OCI-LY3 (cell line): ENCODE measurements at regions not wholly inside any gene's neighbourhood (a gene's known extent, or its start where the extent isn't known, plus 50 kb on each side); places are given as distances from the start of the nearest gene placed in this dataset.
"Not testable (repeated sequence)": the region's sequence is repeated elsewhere in the genome, so short reads cannot be mapped to it uniquely, and the experiment has no call there.

Experiments
- H2AFZ ChIP-seq: fragments of 200-600, 300-600 bp; shearing (Covaris generic); 2 replicates; pipeline ENCODE4 v1.6.0; 2014; ENCODE audit warnings: antibody characterized with exemption, low read depth, low read length
- H3K27ac ChIP-seq: fragments of 200-600, 300-600 bp; sonication (generic); 2 replicates; pipeline ENCODE4 v1.5.1; 2014; ENCODE audit warnings: mild to moderate bottlenecking, low read length, moderate library complexity, mixed read lengths
- H3K27me3 ChIP-seq: fragments of 200-600, 300-600 bp; sonication (generic); 2 replicates; pipeline ENCODE4 v1.6.1; 2014; ENCODE audit warnings: low read depth, low read length, mixed read lengths
- H3K36me3 ChIP-seq: fragments of 200-600, 300-600 bp; sonication (generic); replicated peaks from 2 replicates; pipeline ENCODE3; 2014; ENCODE audit warnings: low read depth, low read length, mixed read lengths
- H3K4me1 ChIP-seq: fragments of 300-600, 200-600 bp; sonication (generic); 2 replicates; pipeline ENCODE4 v1.6.1; 2014; ENCODE audit warnings: low read length, mixed read lengths
- H3K4me2 ChIP-seq: fragments of 200-600, 300-600 bp; sonication (generic); 2 replicates; pipeline ENCODE4 v1.6.1; 2014; ENCODE audit warnings: low read length, mixed read lengths
- H3K4me3 ChIP-seq: fragments of 300-600, 200-600 bp; sonication (generic); 2 replicates; pipeline ENCODE4 v1.5.1; 2014; ENCODE audit warnings: antibody characterized with exemption, mild to moderate bottlenecking, low read length, moderate library complexity
- H3K79me2 ChIP-seq: fragments of 300-600, 200-600 bp; shearing (Covaris generic); 2 replicates; pipeline ENCODE4 v1.6.1; 2014; ENCODE audit warnings: mild to moderate bottlenecking, low read length, mixed read lengths
- H3K9ac ChIP-seq: fragments of 300-600, 200-600 bp; shearing (Covaris generic); 2 replicates; pipeline ENCODE4 v1.6.0; 2014; ENCODE audit warnings: mild to moderate bottlenecking, low read length, moderate library complexity
- H3K9me3 ChIP-seq: fragments of 200-600, 300-600 bp; shearing (Covaris generic); 2 replicates; pipeline ENCODE4 v1.6.1; 2014; ENCODE audit warnings: low read length, mixed read lengths; ENCODE audit not compliant: insufficient read depth
- H4K20me1 ChIP-seq: fragments of 200-600, 300-600 bp; sonication (generic); 2 replicates; pipeline ENCODE4 v1.6.1; 2016; ENCODE audit warnings: low read length, mixed read lengths; ENCODE audit not compliant: insufficient read depth
- CTCF ChIP-seq: fragments of 200-600, 300-600 bp; sonication (generic); IDR thresholded peaks from 2 replicates; pipeline ENCODE4 v1.5.1; 2014; ENCODE audit warnings: antibody characterized with exemption, low read length, low read depth
- EZH2phosphoT487 ChIP-seq: fragments of 200-600 bp; shearing (Covaris generic); IDR thresholded peaks from 2 replicates; pipeline ENCODE4 v1.6.1; 2018; ENCODE audit warnings: antibody characterized with exemption, mixed run types, low read depth

- H2AFZ ChIP-seq = no peak overlapping the region
- H4K20me1 ChIP-seq = no peaks in the 10 kb centered on the region
- H3K27ac ChIP-seq = no peak overlapping the region
- no peak overlapping the region for H3K4me2 ChIP-seq
- no peaks in the 10 kb centered on the region for H3K36me3 ChIP-seq
- no peaks in the 10 kb centered on the region for H3K9me3 ChIP-seq
- peak; percentile 44; the same call in 1 of the 2 replicates for TF ChIP-seq CTCF
- no peak for TF ChIP-seq EZH2phosphoT487
- H3K4me1 ChIP-seq = peaks cover 37% of the 10 kb centered on the region
- H3K79me2 ChIP-seq = no peaks in the 10 kb centered on the region
- no peaks in the 10 kb centered on the region for H3K27me3 ChIP-seq
- no peak overlapping the region for H3K4me3 ChIP-seq
- H3K9ac ChIP-seq = no peak overlapping the region
Observed at GRCh38 chr3:181935915-181936314, 224.2 kb downstream of the SOX2 start.

GRCh38 chr3:181936774-181937173 lies 225.0 kb downstream of the SOX2 start:
- peaks cover 29% of the 10 kb centered on the region for H3K4me1 ChIP-seq
- H3K27me3 ChIP-seq = no peaks in the 10 kb centered on the region
- TF ChIP-seq EZH2phosphoT487 (no peak), CTCF (no peak)
- no peaks in the 10 kb centered on the region for H4K20me1 ChIP-seq
- no peaks in the 10 kb centered on the region for H3K9me3 ChIP-seq
- H3K36me3 ChIP-seq = no peaks in the 10 kb centered on the region
- H2AFZ ChIP-seq = no peak overlapping the region
- H3K4me3 ChIP-seq = no peak overlapping the region
- H3K9ac ChIP-seq = no peak overlapping the region
- no peak overlapping the region for H3K27ac ChIP-seq
- no peaks in the 10 kb centered on the region for H3K79me2 ChIP-seq
- H3K4me2 ChIP-seq = no peak overlapping the region

GRCh38 chr3:181938580-181938979 lies 226.9 kb downstream of the SOX2 start:
- not testable (repeated sequence) for H3K9me3 ChIP-seq, H3K79me2 ChIP-seq, H3K4me3 ChIP-seq, H3K36me3 ChIP-seq, H3K27ac ChIP-seq, H4K20me1 ChIP-seq, H3K27me3 ChIP-seq, H3K9ac ChIP-seq, H2AFZ ChIP-seq, H3K4me2 ChIP-seq
- H3K4me1 ChIP-seq = peaks cover 24% of the 10 kb centered on the region

GRCh38 chr3:181940703-181941102 lies 229.0 kb downstream of the SOX2 start:
- peaks cover 9% of the 10 kb centered on the region; the same call in 1 of the 2 replicates for H3K4me1 ChIP-seq
- H4K20me1 ChIP-seq = no peaks in the 10 kb centered on the region
- H3K27me3 ChIP-seq = no peaks in the 10 kb centered on the region
- no peak overlapping the region for H3K9ac ChIP-seq
- no peaks in the 10 kb centered on the region for H3K79me2 ChIP-seq
- no peak overlapping the region for H3K27ac ChIP-seq
- H3K4me2 ChIP-seq = no peak overlapping the region
- H2AFZ ChIP-seq = no peak overlapping the region
- no peaks in the 10 kb centered on the region for H3K9me3 ChIP-seq
- no peak overlapping the region for H3K4me3 ChIP-seq
- H3K36me3 ChIP-seq = no peaks in the 10 kb centered on the region
- TF ChIP-seq EZH2phosphoT487 (no peak), CTCF (no peak)

- no peak overlapping the region for H3K27ac ChIP-seq
Observed at GRCh38 chr3:181941250-181941649, 229.5 kb downstream of the SOX2 start.

More at GRCh38 chr3:181941250-181941649, 229.5 kb downstream of the SOX2 start:
- Histone ChIP-seq H2AFZ (no peak overlapping the region), H3K9me3 (no peaks in the 10 kb centered on the region), H3K79me2 (no peaks in the 10 kb centered on the region), H3K9ac (no peak overlapping the region), H3K36me3 (no peaks in the 10 kb centered on the region), H3K27me3 (no peaks in the 10 kb centered on the region), H4K20me1 (no peaks in the 10 kb centered on the region), H3K4me1 (peaks cover 9% of the 10 kb centered on the region; the same call in 1 of the 2 replicates), H3K4me3 (no peak overlapping the region), H3K4me2 (no peak overlapping the region)
- no peak for TF ChIP-seq EZH2phosphoT487
- TF ChIP-seq CTCF = no peak
